Psoas muscle (tissue), 7 donors: ENCODE measurements at regions not wholly inside any gene's neighbourhood (a gene's known extent, or its start where the extent isn't known, plus 50 kb on each side); places are given as distances from the start of the nearest gene placed in this dataset.

Experiments used
- ATAC-seq, 4 donors: fragments of 200-7000 bp; cut with Tn5 transposase; one replicate each; pipeline ENCODE4 v1.9.1; 2020; ENCODE audit warnings: moderate library complexity in 3 of 4, mild to moderate bottlenecking in 2 of 4
- DNase-seq, 2 donors: peaks; one replicate each; pipeline ENCODE4 v3.0.0-alpha.2; 2020
- H3K27ac ChIP-seq: fragments of 200-600 bp; one replicate; pipeline ENCODE4 v1.8.0; 2022
- H3K27me3 ChIP-seq, 3 donors: fragments of 200-600 bp in 1 of 3; one replicate each; pipeline versions ENCODE4 v1.6.1 to v1.8.0; 2013 to 2022; ENCODE audit warnings: low read length in 2 of 3, mild to moderate bottlenecking in 2 of 3, moderate library complexity in 1 of 3; ENCODE audit not compliant: insufficient read depth in 3 of 3
- H3K36me3 ChIP-seq, 2 donors: fragments of 200-600 bp in 1 of 2; one replicate each; pipeline versions ENCODE4 v1.6.1 to v1.8.0; 2013 to 2022; ENCODE audit warnings: low read depth in 1 of 2, mild to moderate bottlenecking in 1 of 2, moderate library complexity in 1 of 2; ENCODE audit not compliant: insufficient read depth in 1 of 2
- H3K4me1 ChIP-seq: fragments of 200-600 bp; one replicate; pipeline ENCODE4 v1.8.0; 2022
- H3K4me3 ChIP-seq: fragments of 200-600 bp; one replicate; pipeline ENCODE4 v1.8.0; 2022; ENCODE audit warnings: mild to moderate bottlenecking
- H3K9me3 ChIP-seq: fragments of 200-600 bp; one replicate; pipeline ENCODE4 v1.8.0; 2022
- CTCF ChIP-seq: fragments of 200-600 bp; IDR thresholded peaks from one replicate; pipeline ENCODE4 v1.8.0; 2022; ENCODE audit warnings: antibody characterized with exemption
- WGBS, 3 donors: extraction: QIAGEN DNeasy Blood & Tissue Kit; methylation state at CpG; one replicate each; pipeline versions ENCODE4 v1.1.6 to v1.1.7; 2013; 5-methylcytosine and 5-hydroxymethylcytosine counted together
- intact Hi-C, 2 donors: fragments of 100-400 bp; cut with DNase I; formaldehyde crosslinking; loops; one replicate each; pipeline versions ENCODE4 v1.11.0 to v1.14.2; 2022
- donor health status: healthy with polysubstance abuse.
- donor health status: DM: no; HTN: no; CAD: no; lungs with moderate emphysema.
- donor health status: Bipolar disorder and iron deficiency.
- donor health status: healthy.
- donor health status: DM: yes; HTN: yes; CAD: no.
- donor health status: DM: no; HTN: no; CAD: no.
- donor health status: DM: yes; HTN: yes; CAD: no.

DNA sequence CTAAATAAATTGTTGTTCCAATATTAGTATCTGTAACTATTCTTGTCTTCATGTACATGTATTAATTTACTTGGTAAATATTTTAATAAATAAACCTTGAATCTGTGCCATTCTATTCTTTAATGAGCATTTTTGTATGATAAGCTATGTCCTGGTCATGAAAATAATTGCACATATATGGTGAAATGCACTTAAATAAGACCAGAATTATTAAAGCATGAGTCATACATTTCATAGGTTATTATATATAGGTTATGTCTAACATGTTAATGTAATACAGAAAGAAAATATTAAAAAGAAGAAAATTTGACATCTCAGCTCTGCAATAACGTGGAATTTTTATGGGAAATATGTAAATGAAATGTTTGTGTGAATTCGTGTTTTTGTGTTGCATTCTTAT lies 1168.1 kb downstream of the TAF11L14 start:
- Histone ChIP-seq H3K27ac (no peak overlapping the region), H3K36me3 (no peaks in the 10 kb centered on the region), H3K27me3 (no peaks in the 10 kb centered on the region), H3K4me3 (no peak overlapping the region), H3K4me1 (no peaks in the 10 kb centered on the region), H3K9me3 (no peaks in the 10 kb centered on the region)
- DNase-seq (no peak), ATAC-seq (no peak)
- TF ChIP-seq CTCF, result no peak
- 68 to 75% (median 73%) methylated on average over 2 of the region's 2 CpGs for WGBS, 3 donors
- intact Hi-C loops, result no loop called here

- 63 to 79% (median 66%) methylated on average over 2 of the region's 2 CpGs for WGBS, 3 donors
- Histone ChIP-seq H3K4me3 (no peak overlapping the region), H3K27ac (no peak overlapping the region), H3K36me3 (no peaks in the 10 kb centered on the region), H3K27me3 (no peaks in the 10 kb centered on the region), H3K4me1 (no peaks in the 10 kb centered on the region), H3K9me3 (no peaks in the 10 kb centered on the region)
- DNase-seq, result no peak
- ATAC-seq, result no peak
- intact Hi-C loops, result no loop called here
- no peak for TF ChIP-seq CTCF
Observed at GRCh38 chr5:18805376-18805775, 1171.1 kb downstream of the TAF11L14 start.

DNA sequence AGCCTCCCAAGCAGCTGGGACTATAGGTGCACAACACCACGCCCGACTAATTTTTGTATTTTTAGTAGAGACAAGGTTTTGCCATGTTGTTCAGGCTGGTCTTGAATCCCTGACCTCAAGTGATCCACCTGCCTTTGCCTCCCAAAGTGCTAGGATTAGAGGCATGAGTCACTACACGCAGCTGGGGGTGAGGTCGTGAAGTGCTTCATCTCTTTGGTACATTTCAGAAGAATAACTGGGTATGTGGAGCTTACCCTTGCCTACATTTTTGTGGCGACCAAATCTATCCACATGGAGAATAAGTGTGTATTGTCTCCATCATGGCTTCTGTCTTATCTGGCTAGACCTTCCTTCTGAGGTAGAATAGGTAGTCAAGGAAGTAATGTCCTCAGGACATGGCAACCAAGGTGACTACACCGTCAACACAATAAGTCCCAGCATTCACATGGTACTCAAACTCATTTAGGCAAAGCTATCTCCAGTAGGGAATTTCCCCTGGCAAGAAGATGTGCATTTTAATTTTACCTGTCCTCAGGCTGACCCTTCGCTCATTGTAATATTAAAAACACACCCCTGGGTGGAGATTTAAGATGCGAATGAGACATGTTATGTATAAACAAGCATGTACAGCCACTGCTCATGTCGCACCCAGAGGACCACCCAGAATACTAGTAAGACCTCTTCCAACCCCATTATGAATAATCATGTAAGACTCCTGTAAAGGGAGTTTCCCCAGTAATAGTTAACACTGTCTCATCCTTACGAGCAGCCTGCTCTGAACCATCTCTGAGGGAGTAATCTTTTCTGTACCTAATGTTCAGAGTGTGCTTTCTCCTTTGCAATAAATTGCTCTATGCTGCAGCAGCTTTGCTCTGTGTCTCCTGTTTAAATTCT lies 1173.2 kb downstream of the TAF11L14 start:
- Histone ChIP-seq H3K4me3 (no peak overlapping the region), H3K9me3 (no peaks in the 10 kb centered on the region), H3K27ac (no peak overlapping the region), H3K4me1 (no peaks in the 10 kb centered on the region), H3K27me3 (no peaks in the 10 kb centered on the region), H3K36me3 (no peaks in the 10 kb centered on the region)
- WGBS, 3 donors, result 84 to 86% (median 85%) methylated on average over 10 of the region's 10 CpGs
- TF ChIP-seq CTCF, result no peak
- intact Hi-C loops, result no loop called here
- DNase-seq, result no peak
- no peak for ATAC-seq

GRCh38 chr5:18811661-18812060 lies 1176.3 kb downstream of the CDH18 start:
- WGBS, 3 donors, result 48 to 68% (median 60%) methylated on average over 4 of the region's 4 CpGs
- Histone ChIP-seq H3K27ac (no peak overlapping the region), H3K4me3 (no peak overlapping the region), H3K4me1 (no peaks in the 10 kb centered on the region), H3K27me3 (no peaks in the 10 kb centered on the region), H3K9me3 (no peaks in the 10 kb centered on the region), H3K36me3 (no peaks in the 10 kb centered on the region)
- ATAC-seq, result no peak
- TF ChIP-seq CTCF, result no peak
- no peak for DNase-seq
- intact Hi-C loops, result no loop called here

DNA sequence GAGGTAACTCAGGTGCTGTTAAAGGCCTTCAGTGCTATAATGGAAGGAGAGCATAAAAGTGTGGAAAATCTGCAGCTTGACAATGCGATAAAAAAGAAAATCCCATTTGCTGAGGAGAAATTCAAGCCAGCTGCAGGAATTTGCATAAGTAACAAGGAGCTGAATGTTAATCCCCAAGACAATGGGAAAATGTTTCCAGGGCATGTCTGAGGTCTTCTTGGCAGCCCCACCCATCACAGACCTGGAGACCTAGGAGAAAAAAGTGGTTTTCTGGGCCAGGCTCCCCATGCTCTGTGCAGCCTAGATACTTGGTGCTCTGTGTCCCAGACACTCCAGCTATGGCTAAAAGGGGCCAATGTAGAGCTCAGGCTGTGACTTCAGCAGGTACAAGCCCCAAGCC lies 1159.6 kb downstream of the CDH18 start:
- H3K4me1 ChIP-seq, result no peaks in the 10 kb centered on the region
- no peak for TF ChIP-seq CTCF
- no peaks in the 10 kb centered on the region for H3K9me3 ChIP-seq
- no peaks in the 10 kb centered on the region for H3K36me3 ChIP-seq
- DNase-seq (no peak), ATAC-seq (no peak)
- intact Hi-C loops, result no loop called here
- no peak overlapping the region for H3K4me3 ChIP-seq
- H3K27me3 ChIP-seq, result no peaks in the 10 kb centered on the region
- H3K27ac ChIP-seq, result no peak overlapping the region
- 79 to 100% (median 87%) methylated on average over 1 of the region's 1 CpG for WGBS, 3 donors
